OCI-LY3 (cell line): ENCODE measurements at regions not wholly inside any gene's neighbourhood (a gene's known extent, or its start where the extent isn't known, plus 50 kb on each side); places are given as distances from the start of the nearest gene placed in this dataset.

Source experiments
- CTCF ChIP-seq: fragments of 200-600, 300-600 bp; sonication (generic); IDR thresholded peaks from 2 replicates; pipeline ENCODE4 v1.5.1; 2014; ENCODE audit warnings: antibody characterized with exemption, low read length, low read depth
- EZH2phosphoT487 ChIP-seq: fragments of 200-600 bp; shearing (Covaris generic); IDR thresholded peaks from 2 replicates; pipeline ENCODE4 v1.6.1; 2018; ENCODE audit warnings: antibody characterized with exemption, mixed run types, low read depth

- TF ChIP-seq CTCF (no peak), EZH2phosphoT487 (no peak)
Measured at GRCh38 chr3:126274735-126275619, 82.2 kb downstream of the KLF15 start.
